SK-N-SH treated with all-trans-retinoic acid at 6 μM for 48 hours (cell line): ENCODE measurements at regions not wholly inside any gene's neighbourhood (a gene's known extent, or its start where the extent isn't known, plus 50 kb on each side); places are given as distances from the start of the nearest gene placed in this dataset.

Experiments used
- ATAC-seq: fragments of 200-7000 bp; cut with Tn5 transposase; 3 replicates; pipeline ENCODE4 v1.9.1; 2020; ENCODE audit warnings: mild to moderate bottlenecking, moderate library complexity
- ARNTL ChIP-seq: fragments of 450-650 bp; formaldehyde crosslinking; IDR thresholded peaks from 2 replicates; pipeline ENCODE4 v1.5.0; 2020; ENCODE audit warnings: low read depth, mild to moderate bottlenecking, moderate library complexity, borderline replicate concordance
- BACH2 ChIP-seq: fragments of 250-450 bp; sonication (Bioruptor Pico); IDR thresholded peaks from 2 replicates; pipeline ENCODE4 v1.9.0; 2021; ENCODE audit warnings: mild to moderate bottlenecking, borderline replicate concordance
- ESRRG ChIP-seq: fragments of 250-450 bp; sonication (Bioruptor Pico); IDR thresholded peaks from 2 replicates; pipeline ENCODE4 v1.6.1; 2021; ENCODE audit warnings: mild to moderate bottlenecking
- GLIS3 ChIP-seq: fragments of 250-450 bp; sonication (Bioruptor Pico); IDR thresholded peaks from 2 replicates; pipeline ENCODE4 v1.5.0; 2020; ENCODE audit warnings: mild to moderate bottlenecking, moderate library complexity
- ISL1 ChIP-seq: fragments of 250-450 bp; sonication (Bioruptor Pico); IDR thresholded peaks from 2 replicates; pipeline ENCODE4 v2.1.2; 2022; ENCODE audit warnings: mild to moderate bottlenecking, moderate library complexity
- OSR1 ChIP-seq: fragments of 250-450 bp; sonication (Bioruptor Pico); IDR thresholded peaks from 2 replicates; pipeline ENCODE4 v1.8.0; 2022; ENCODE audit warnings: moderate library complexity, mild to moderate bottlenecking, inconsistent platforms
- PPARA ChIP-seq: fragments of 250-450 bp; sonication (Bioruptor Pico); IDR thresholded peaks from 2 replicates; pipeline ENCODE4 v1.5.0; 2020; ENCODE audit warnings: mild to moderate bottlenecking, borderline replicate concordance
- RARB ChIP-seq: fragments of 250-450 bp; sonication (Bioruptor Pico); IDR thresholded peaks from 2 replicates; pipeline ENCODE4 v1.8.0; 2021; ENCODE audit warnings: mild to moderate bottlenecking, moderate library complexity
- SNAI2 ChIP-seq: fragments of 250-450 bp; sonication (Bioruptor Pico); IDR thresholded peaks from 2 replicates; pipeline ENCODE4 v1.5.0; 2020; ENCODE audit warnings: mild to moderate bottlenecking, moderate library complexity
- TCF4 ChIP-seq: fragments of 250-450 bp; sonication (Bioruptor Pico); IDR thresholded peaks from 2 replicates; pipeline ENCODE4 v1.8.0; 2021; ENCODE audit warnings: mild to moderate bottlenecking, moderate library complexity, borderline replicate concordance
- TOX ChIP-seq: fragments of 250-450 bp; sonication (Bioruptor Pico); IDR thresholded peaks from 2 replicates; pipeline ENCODE4 v1.8.0; 2021; ENCODE audit warnings: mild to moderate bottlenecking, moderate library complexity, borderline replicate concordance
- ZFP3 ChIP-seq: fragments of 250-450 bp; sonication (Bioruptor Pico); IDR thresholded peaks from 2 replicates; pipeline ENCODE4 v1.5.0; 2020; ENCODE audit warnings: mild to moderate bottlenecking, moderate library complexity
- ZFP30 ChIP-seq: fragments of 450-650 bp; formaldehyde crosslinking; IDR thresholded peaks from 2 replicates; pipeline ENCODE4 v1.5.0; 2022; ENCODE audit warnings: mild to moderate bottlenecking, moderate library complexity
- ZNF565 ChIP-seq: fragments of 450-650 bp; formaldehyde crosslinking; conservative IDR thresholded peaks from 2 replicates; pipeline ENCODE4 v1.5.0; 2020; ENCODE audit warnings: low read depth, mild to moderate bottlenecking, moderate library complexity
- ZNF70 ChIP-seq: fragments of 450-650 bp; formaldehyde crosslinking; IDR thresholded peaks from 2 replicates; pipeline ENCODE4 v1.5.0; 2020; ENCODE audit warnings: mild to moderate bottlenecking, moderate library complexity
- ZNF8 ChIP-seq: fragments of 450-650 bp; formaldehyde crosslinking; IDR thresholded peaks from 2 replicates; pipeline ENCODE4 v1.5.0; 2020; ENCODE audit warnings: mild to moderate bottlenecking, moderate library complexity
- TF ChIP-seq, protein P1 (sequence below): fragments of 250-450 bp; sonication (Bioruptor Pico); IDR thresholded peaks from 2 replicates; pipeline ENCODE4 v1.5.0; 2020; ENCODE audit warnings: mild to moderate bottlenecking, moderate library complexity
- TF ChIP-seq, protein P2 (sequence below): fragments of 250-450 bp; sonication (Bioruptor Pico); IDR thresholded peaks from 2 replicates; pipeline ENCODE4 v1.5.1; 2020; ENCODE audit warnings: low read depth, mild to moderate bottlenecking, moderate library complexity
- TF ChIP-seq, protein P3 (sequence below): fragments of 250-450 bp; sonication (Bioruptor Pico); IDR thresholded peaks from 2 replicates; pipeline ENCODE4 v1.8.0; 2021; ENCODE audit warnings: low read depth, mild to moderate bottlenecking, moderate library complexity, borderline replicate concordance
- TF ChIP-seq, protein P4 (sequence below): fragments of 250-450 bp; sonication (Bioruptor Pico); IDR thresholded peaks from 2 replicates; pipeline ENCODE4 v1.5.1; 2021; ENCODE audit warnings: mild to moderate bottlenecking, moderate library complexity

DNA sequence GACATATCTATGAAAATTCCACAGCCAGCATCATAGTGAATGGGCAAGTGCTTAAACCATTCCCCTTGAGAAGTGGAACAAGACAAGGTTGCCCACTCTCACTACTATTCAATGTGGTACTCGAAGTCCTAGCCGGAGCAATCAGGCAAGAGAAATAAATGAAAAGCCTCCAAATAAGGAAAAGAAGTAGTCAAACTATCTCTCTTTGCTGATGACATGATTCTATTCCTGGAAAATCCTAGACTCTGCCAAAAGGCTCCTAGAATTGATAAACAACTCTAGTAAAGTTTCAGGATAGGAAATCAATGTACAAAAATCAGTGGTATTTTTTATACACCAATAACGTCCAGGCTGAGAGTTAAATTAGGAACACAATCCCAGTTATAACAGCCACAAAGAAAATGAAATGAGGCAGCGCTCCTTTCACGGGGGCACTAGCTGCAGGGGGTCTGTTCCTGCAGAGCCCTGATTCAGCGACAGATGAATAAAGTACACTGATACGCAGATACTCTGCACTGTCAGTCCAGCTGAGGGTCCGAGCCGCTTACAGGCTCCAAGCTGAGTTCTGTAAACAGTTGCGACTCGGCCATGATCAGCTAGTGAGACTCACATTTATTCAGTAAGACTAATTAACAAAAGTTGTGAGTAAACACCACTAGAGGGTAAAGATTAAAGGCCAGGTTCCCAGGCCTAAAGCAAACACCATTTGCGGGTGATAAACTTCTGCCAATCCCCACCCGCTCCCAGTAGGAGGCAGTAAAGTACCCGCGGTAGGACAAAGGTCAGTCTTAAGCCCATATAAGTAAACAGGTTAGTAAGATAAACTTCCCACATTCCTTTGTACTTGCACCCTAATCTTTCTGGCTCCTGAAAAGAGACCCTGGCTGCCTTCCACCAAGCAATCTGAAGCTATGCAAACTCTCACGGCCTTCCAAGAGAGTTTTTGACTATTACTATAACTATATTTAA lies 290.6 kb upstream of the GRID2 start:
- ATAC-seq: no peak
- TF ChIP-seq TOX (CRISPR knock-in tag): no peak
- TF ChIP-seq, protein P1, sequence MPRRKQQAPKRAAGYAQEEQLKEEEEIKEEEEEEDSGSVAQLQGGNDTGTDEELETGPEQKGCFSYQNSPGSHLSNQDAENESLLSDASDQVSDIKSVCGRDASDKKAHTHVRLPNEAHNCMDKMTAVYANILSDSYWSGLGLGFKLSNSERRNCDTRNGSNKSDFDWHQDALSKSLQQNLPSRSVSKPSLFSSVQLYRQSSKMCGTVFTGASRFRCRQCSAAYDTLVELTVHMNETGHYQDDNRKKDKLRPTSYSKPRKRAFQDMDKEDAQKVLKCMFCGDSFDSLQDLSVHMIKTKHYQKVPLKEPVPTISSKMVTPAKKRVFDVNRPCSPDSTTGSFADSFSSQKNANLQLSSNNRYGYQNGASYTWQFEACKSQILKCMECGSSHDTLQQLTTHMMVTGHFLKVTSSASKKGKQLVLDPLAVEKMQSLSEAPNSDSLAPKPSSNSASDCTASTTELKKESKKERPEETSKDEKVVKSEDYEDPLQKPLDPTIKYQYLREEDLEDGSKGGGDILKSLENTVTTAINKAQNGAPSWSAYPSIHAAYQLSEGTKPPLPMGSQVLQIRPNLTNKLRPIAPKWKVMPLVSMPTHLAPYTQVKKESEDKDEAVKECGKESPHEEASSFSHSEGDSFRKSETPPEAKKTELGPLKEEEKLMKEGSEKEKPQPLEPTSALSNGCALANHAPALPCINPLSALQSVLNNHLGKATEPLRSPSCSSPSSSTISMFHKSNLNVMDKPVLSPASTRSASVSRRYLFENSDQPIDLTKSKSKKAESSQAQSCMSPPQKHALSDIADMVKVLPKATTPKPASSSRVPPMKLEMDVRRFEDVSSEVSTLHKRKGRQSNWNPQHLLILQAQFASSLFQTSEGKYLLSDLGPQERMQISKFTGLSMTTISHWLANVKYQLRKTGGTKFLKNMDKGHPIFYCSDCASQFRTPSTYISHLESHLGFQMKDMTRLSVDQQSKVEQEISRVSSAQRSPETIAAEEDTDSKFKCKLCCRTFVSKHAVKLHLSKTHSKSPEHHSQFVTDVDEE (CRISPR knock-in tag): no peak
- TF ChIP-seq BACH2 (CRISPR knock-in tag): no peak
- TF ChIP-seq, protein P2, sequence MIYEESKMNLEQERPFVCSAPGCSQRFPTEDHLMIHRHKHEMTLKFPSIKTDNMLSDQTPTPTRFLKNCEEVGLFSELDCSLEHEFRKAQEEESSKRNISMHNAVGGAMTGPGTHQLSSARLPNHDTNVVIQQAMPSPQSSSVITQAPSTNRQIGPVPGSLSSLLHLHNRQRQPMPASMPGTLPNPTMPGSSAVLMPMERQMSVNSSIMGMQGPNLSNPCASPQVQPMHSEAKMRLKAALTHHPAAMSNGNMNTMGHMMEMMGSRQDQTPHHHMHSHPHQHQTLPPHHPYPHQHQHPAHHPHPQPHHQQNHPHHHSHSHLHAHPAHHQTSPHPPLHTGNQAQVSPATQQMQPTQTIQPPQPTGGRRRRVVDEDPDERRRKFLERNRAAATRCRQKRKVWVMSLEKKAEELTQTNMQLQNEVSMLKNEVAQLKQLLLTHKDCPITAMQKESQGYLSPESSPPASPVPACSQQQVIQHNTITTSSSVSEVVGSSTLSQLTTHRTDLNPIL (CRISPR knock-in tag): no peak
- TF ChIP-seq, protein P3, sequence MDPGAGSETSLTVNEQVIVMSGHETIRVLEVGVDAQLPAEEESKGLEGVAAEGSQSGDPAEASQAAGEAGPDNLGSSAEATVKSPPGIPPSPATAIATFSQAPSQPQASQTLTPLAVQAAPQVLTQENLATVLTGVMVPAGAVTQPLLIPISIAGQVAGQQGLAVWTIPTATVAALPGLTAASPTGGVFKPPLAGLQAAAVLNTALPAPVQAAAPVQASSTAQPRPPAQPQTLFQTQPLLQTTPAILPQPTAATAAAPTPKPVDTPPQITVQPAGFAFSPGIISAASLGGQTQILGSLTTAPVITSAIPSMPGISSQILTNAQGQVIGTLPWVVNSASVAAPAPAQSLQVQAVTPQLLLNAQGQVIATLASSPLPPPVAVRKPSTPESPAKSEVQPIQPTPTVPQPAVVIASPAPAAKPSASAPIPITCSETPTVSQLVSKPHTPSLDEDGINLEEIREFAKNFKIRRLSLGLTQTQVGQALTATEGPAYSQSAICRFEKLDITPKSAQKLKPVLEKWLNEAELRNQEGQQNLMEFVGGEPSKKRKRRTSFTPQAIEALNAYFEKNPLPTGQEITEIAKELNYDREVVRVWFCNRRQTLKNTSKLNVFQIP (CRISPR knock-in tag): no peak
- TF ChIP-seq ARNTL (CRISPR knock-in tag): no peak
- no peak for TF ChIP-seq ZNF565 (CRISPR knock-in tag)
- TF ChIP-seq ZFP30 (CRISPR knock-in tag): no peak
- no peak for TF ChIP-seq RARB (CRISPR knock-in tag)
- no peak for TF ChIP-seq OSR1 (CRISPR knock-in tag)

DNA sequence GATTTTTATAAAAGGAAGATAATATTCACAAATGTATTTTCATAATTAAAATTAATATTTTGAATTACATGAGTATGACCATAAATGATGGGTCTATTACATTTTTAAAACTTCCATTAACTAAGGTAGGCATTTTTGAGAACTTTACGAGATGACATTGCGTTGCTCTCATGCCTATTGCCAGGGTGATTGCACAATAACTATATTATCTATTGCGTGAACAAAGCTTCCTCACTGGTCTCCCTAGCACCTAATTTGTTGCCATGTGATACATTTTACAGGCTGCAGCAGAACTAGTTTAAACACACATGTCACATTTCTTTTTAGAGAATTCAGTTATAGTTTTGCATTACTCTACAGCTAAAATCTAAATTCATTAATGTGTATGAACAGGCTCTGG lies 289.7 kb upstream of the GRID2 start:
- ATAC-seq: no peak
- TF ChIP-seq GLIS3 (no peak), ESRRG (CRISPR knock-in tag) (no peak), ISL1 (CRISPR knock-in tag) (no peak)

DNA sequence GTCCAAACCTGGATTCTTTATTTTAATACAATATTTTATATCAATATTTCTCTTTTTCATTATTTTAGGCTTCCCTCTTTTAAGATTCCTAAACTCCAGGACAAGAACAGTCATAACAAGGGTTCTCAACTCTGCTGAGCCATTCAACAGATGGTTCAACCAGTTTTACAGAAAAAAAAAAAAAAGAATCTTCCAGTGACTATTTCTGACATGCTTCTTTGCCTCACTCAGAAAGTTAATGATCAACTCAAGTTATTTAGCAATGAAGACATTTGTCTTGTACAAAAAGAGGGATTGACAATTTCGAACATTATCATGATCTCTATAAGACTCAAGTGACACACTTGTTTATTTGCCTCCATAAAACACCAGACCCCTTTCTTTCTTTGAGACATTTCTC lies 282.6 kb upstream of the GRID2 start:
- TF ChIP-seq PPARA (CRISPR knock-in tag) (no peak), ZFP3 (CRISPR knock-in tag) (no peak), ZNF8 (CRISPR knock-in tag) (no peak), SNAI2 (CRISPR knock-in tag) (no peak), ESRRG (CRISPR knock-in tag) (no peak), ISL1 (CRISPR knock-in tag) (no peak), ZNF70 (CRISPR knock-in tag) (no peak), GLIS3 (no peak), TOX (CRISPR knock-in tag) (no peak), OSR1 (CRISPR knock-in tag) (no peak), RARB (CRISPR knock-in tag) (no peak), ZNF565 (CRISPR knock-in tag) (no peak), TCF4 (no peak)
- TF ChIP-seq, protein P1 (CRISPR knock-in tag): no peak
- TF ChIP-seq, protein P4, sequence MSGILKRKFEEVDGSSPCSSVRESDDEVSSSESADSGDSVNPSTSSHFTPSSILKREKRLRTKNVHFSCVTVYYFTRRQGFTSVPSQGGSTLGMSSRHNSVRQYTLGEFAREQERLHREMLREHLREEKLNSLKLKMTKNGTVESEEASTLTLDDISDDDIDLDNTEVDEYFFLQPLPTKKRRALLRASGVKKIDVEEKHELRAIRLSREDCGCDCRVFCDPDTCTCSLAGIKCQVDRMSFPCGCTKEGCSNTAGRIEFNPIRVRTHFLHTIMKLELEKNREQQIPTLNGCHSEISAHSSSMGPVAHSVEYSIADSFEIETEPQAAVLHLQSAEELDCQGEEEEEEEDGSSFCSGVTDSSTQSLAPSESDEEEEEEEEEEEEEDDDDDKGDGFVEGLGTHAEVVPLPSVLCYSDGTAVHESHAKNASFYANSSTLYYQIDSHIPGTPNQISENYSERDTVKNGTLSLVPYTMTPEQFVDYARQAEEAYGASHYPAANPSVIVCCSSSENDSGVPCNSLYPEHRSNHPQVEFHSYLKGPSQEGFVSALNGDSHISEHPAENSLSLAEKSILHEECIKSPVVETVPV (CRISPR knock-in tag): no peak
- TF ChIP-seq, protein P3 (CRISPR knock-in tag): no peak
- no peak for ATAC-seq
